NCI-H1930 (cell line): ENCODE measurements at regions not wholly inside any gene's neighbourhood (a gene's known extent, or its start where the extent isn't known, plus 50 kb on each side); places are given as distances from the start of the nearest gene placed in this dataset.
"Not testable (repeated sequence)": the region's sequence is repeated elsewhere in the genome, so short reads cannot be mapped to it uniquely, and the experiment has no call there.

Source experiments
- DNase-seq, 2 experiments: peaks; one replicate each; lab custom pipeline; 2025; lab: John Stamatoyannopoulos, UW

DNA sequence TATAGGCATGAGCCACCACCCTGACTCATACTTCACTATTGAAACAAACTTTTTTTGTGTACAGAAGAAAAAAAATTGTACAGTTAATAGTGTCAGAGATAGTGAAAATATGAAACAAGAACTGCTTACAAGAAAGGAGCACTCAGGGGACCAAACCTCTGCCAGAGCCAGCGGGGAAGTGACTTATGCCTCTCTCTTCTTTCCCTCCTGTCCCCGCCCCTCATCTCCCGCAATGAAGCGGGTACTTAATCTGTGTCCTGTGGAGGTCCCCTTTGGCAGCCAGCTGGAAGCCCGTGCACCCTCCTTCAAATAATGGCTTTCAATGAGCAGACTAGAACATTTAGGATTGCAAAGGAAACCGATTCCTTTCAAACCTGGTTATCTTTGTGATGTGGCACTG is 51.5 kb downstream of the PPIAL4A start:
- not testable (repeated sequence) for DNase-seq

DNA sequence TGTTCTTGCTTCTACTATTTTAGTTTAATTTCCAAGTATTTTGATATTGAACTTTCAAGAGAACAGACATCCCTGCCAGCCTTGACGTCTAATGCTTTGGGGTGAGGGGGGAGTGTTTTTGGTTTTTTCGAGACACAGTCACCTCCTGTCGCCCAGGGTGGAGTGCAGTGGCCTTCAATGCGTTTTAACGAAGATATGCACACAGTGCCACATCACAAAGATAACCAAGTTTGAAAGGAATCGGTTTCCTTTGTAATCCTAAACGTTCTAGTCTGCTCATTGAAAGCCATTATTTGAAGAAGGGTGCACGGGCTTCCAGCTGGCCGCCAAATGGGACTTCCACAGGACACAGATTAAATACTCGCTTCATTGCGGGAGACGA is 52.3 kb downstream of the PPIAL4A start:
- DNase-seq = not testable (repeated sequence)

DNA sequence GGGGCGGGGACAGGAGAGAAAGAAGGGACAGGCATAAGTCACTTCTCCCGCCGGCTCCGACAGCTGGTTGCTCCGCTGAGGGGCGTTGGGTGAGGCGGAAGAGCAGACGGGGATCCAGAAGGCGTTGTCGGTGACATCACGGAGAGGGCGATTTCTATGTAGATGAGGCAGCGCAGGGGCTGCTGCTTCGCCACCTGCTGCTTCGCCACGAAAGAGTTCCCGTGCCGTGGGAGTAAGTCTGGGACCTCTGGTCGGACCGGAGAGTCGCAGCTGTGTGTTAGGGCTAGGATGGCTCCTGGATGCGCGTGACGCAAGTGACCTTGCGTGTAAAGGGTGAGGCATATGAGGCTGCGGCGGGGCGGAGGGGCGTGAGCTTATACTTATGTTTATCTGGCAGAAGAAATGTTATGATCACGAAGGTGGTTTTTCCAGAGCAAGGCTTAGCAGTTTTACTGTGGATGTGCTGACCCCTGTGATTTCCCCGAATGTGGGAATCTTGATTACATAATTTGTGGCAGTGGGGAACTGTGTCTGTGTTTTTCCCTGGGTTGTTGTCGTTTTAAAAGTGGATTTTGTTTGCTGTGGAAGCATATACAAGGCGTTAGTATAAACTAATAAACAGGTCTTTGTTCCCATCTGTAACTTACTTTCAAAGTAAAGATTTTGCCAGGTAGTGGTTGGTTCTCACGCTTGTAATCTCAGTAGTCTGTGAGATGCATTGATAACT is 52.8 kb downstream of the PPIAL4A start:
- DNase-seq = peak; percentile 57 to 70

DNA sequence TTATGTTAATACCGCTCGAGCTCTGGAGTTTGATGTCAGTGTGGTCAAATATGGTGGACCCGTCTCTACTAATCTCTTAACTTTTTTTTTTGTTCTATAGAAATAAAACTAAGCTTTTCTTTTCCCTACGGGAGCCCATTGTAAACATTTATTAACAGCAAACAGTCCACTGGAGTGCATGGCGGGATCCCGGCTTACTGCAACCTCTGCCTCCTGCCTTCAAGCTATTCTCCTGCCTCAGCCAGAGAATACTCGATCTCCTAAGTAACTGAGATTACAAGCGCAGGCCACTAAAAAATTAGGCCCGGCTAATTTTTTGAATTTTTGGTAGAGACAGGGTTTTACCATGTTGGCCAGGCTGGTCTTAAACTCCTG is 53.4 kb downstream of the PPIAL4A start:
- not testable (repeated sequence) for DNase-seq

DNA sequence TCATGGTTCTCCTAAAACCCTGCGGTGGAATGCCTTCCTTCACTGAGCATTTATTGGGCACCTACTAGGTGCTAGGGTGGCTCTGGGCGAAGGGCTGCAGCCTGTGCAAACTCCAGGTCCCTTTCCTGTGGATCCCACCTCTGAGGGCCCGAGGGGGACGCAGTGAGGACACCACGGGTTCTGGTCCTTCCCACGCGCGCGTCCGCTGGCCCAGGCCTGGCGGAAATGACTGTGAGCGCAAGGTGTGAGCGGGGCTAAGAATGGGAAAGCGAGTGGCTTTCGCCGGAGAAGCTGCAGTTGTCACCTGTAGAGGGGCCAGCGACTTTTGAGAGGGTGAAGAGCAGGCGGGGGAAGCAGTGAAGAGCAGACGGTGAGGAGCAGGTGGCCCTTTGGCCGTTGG is 55.1 kb downstream of the PPIAL4A start:
- DNase-seq = not testable (repeated sequence)

DNA sequence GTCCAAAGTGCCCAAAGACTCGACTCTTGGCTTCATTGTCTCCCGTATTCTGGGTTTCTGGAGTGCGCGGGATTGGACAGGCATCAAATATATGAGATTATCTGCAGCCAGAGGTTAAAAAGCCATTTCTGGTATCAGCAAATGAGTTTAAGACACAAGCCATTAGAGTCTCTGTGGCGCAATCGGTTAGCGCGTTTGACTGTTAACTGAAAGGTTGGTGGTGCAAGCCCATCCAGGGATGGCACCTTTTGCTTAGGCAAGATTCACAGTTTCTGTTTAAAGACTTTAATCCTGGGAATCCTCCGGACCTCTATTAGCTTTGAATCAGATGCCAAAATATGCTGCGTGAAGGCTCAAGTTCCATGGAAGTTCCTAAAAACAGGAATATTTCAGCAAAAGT is 55.6 kb downstream of the PPIAL4A start:
- not testable (repeated sequence) for DNase-seq

DNA sequence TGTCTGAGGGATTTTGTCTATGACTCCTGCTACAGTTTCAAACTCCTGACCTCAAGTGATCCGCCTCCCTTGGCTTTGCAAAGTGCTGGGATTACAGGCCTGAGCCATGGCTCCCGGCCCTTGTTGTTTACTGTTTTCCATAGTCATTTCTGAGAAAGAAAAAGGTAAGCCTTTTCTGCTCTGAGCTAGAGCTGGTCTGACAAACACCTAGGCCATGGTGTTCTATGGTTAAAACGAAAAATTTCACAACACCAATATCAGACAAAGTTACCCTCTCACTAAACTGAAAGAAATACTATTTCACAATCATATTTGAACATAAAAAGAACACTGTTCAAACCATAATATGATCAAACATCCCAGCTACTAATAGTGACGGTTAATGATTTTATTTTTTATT is 57.5 kb downstream of the PPIAL4A start:
- DNase-seq = not testable (repeated sequence)

DNA sequence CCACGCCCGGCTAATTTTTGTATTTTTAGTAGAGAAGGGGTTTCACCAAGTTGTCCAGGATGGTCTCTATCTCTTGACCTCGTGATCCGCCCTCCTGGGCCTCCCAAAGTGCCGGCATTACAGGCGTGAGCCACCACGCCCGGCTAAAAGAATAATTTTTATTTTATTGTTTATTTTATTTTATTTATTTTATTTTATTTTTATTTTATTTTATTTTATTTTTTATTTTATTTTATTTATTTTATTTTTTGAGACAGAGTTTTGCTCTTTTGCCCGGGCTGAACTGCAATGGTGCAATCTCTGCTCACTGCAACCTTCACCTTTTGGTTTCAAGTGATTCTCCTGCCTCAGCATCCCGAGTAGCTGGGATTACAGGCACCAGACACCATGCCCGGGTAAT is 60.2 kb downstream of the PPIAL4A start:
- DNase-seq = not testable (repeated sequence)

DNA sequence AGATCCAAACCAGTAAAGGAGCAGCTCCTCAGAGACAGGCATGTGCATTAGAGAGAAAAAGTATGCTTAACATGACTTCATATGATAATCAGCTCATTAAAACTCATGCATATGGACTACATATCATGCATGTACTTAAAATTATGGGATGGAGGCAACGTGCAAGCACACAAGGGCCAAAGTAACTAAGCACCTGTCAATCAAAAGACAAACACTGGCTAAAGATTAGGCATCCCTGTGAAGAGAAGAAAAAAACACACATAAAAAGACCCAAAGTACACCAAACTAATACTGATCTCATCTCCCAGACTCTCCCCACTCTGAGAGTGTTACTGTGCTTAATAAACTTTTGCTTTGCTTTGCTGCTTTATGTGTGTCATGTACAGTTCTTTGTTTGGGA is 61.1 kb downstream of the PPIAL4A start:
- DNase-seq = not testable (repeated sequence)

DNA sequence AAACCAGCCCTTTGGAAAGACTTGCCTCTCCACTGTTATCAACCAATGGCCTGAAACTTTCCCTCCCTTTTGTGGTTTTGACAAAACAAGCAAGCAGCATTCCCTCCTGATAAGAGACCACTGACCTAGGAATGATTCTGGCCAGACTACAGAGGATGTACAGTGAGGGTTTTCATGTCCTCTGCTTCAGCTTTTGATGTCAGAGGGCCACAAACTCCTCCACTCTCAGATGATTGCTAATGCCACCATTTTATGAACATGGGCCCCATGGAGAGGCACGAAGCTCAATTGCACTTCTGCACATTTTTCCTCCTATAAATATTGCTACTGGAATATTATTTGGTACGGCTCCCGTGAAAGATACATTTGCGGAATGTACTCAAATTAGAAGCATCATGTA is 61.5 kb downstream of the PPIAL4A start:
- DNase-seq = not testable (repeated sequence)

DNA sequence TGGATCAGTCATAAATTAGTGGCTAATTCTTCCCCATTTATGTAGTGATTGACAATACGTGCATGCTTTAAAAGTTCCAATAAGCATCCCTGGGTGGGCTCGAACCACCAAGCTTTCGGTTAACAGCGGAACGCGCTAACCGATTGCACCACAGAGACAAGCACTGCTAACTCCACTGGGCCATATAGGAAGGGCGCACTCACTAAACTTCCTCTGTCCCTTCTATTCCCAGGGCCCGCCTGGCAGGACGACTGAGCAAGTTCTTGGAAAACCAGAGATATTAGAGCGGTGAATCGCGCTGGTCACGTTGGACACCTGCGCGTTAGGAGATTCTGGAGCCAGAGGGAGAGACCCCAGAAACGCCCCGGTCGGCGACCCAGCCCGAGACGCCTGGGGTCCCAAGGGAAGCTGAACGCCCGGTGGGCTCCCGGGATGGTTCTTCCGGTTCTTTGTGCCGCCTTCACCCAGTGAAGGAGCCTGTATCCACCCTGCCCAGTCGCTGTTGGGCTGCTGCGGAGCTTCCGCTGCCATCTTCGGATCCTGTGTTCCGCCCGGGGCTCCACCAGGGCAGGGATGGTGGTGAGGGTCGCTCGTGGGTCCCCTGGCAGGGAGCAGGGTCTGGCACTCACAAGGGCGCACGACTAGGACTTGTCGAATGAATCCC is 62.8 kb downstream of the PPIAL4A start:
- DNase-seq = not testable (repeated sequence)

DNA sequence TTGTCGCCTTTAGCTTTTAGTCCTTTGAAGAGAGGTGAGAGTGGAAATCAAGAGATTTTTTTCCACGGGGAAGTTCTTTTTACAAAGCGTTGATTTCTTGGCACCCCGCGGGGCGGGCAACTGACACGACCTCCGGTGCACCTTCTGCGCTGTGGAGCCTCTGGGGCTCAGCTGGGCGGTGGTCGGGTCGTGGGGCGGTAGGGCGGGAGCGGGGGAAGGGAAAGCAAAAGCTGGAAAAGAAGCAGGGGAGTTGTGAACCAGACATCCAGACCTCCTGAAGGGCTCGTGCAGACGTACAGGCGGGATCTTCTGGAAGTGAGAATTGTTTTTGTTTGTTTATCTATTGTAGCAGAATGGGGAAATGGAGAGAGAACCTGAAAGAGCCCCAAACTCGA is 63.3 kb downstream of the PPIAL4A start:
- DNase-seq = peak in 1 of 2 experiments; percentile 1

DNA sequence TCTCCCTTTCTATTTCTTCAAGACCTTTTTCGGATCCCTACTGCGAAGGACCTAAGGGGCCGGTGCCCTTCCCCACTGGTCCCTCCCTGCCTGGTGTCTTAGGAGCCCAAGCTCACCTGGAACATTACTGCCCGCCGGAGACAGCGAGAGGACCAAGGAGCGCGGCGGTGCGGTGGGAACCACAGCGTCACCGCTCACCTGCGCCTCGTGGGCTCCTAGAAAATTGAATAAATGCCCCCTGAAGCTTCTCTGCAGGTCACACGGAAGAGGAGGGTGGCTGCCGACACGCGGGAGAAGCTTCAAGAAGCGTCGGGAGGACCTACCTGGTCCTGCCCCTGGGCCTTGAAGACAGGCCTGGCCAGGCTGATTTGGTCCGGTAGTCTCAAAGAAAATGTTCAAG is 65.2 kb downstream of the PPIAL4A start:
- no peak for DNase-seq

DNA sequence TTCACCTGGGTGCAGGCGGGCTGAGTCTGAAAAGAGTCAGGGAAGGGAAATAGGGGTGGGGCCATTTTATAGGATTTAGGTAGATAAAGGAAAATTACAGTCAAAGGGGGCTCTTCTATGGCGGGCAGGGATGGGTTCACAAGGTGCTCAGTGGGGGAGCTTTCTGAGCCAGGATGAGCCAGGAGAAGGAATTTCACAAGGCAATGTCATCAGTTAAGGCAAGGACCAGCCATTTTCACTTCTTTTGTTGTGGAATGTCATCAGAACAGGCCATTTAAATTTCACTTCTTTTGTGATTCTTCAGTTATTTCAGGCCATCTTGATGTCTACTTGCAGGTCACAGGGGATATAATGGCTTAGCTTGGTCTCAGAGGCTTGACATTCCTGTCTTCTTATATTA is 66.4 kb downstream of the PPIAL4A start:
- not testable (repeated sequence) for DNase-seq

DNA sequence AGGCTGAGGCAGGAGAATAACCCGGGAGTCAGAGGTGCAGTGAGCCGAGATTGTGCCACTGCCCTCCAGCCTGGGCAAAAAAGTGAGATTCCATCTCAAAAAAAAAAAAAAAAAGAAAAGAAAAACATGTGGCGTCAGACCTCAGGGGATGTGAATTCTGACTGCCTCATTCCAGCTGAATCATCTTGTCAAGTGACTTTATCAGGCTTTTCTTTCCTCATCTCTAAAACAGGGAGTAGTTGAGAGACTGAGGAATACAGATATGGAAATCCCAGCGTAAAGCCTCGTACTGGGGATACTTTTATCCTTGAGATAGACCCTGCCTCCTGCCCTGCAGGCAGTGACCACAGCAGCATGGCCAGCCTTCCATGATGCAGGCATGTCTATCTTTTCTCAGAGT is 76.4 kb downstream of the PPIAL4A start:
- DNase-seq = not testable (repeated sequence)

DNA sequence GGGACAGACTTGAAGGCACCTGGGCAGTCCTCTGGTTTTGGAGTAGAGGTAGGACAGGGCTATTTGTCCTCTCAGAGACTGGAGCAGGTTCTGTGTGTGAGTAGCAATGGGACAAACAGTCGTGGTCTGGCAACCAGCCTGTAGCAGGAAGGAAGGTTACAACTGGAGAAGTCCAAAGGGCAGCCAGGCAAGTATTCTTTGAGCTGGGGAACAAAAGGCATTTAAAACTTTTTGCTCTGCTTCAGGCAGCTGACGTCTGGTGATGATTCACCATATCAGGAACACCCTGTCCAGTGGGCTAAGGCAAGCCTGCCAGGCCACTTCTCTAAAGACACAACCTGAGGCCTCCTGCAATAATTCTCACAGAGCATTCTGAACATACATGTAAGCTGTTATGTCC is 83.3 kb downstream of the PPIAL4A start:
- DNase-seq = not testable (repeated sequence)

DNA sequence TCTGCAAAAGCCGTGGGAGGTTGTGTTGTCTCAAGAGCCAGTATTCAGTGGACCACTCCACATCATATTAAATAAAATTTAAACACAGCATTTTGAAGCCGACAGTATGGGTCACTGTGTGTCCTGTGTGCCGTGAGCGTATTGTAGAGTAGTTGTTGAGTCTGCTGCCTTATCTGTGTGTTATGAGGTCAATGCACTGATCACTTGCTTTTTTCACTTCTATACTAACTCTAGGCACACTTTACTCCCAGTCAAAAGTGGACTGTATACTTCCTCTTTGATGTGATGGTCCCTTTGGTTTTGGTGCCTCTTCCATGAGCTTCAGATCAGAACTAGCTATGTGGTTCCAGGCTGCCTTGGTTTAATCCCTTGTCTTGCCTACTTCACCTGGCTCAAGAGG is 84.3 kb downstream of the PPIAL4A start:
- DNase-seq = not testable (repeated sequence)

DNA sequence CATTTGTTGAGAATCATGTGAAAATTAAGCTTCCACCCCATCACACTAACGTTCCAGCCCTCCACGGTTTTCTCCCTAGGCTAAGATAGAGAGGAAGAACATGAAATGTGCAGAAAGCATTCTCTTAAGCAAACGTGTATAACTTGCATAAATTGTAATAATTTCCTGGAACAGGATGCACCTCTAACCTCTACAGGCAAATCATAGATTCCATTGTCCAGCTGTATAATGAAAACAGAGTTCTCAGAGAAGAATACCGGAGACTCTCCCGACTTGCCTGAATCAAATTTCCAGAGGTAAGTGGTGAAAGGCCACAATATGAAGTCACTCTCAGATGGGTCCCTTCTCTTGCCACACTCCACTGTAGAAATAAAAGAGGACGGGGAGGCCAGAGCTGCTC is 87.7 kb downstream of the PPIAL4A start:
- not testable (repeated sequence) for DNase-seq

DNA sequence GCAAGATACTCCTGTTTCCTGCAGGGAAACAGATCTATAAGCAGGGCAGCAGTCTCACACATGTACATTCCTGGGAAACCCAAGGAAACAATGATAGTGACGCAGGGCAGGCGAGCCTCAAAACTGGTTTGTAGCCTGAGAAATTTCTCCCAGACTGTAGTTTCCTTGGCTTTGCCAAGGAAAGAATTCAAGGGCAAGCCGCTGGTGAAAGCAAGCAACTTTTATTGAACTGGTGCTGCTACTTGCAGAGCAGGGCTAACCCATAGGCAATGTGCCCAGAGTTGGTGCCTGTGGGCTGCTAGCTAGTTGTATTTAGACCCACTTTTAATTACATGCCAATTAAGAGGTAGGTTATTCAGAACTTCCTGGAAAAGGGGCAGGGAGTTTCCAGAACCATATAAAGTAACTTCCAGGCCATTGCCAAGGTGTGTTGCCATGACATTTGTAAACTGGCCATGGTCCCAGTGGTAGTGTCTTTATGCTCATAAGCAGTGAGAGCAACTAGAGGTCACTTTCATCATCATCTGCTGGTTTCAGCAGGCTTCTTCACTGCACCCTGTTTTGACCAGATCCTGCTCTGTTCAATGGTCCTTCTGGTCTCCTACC is 92.0 kb downstream of the PPIAL4A start:
- not testable (repeated sequence) for DNase-seq

DNA sequence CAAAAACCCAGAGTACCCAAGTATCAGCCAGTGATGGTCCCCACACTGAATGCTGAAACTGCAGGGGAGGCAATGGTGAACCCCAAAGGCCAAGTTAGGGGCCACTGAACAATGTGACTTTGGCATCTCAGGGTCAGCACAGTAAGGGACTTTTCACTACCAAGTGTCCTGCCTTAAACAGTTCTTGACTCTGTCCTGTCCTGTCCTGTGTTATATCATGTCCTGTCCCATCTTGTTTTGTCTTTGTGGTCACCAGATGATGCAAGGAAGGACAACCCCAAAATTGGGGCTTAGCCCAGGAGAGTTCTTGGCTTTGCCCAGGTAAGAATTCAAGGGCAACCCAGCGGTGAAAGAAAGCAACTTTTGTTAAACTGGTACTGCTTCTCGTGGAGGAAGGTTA is 105.0 kb downstream of the PPIAL4A start:
- DNase-seq = not testable (repeated sequence)

DNA sequence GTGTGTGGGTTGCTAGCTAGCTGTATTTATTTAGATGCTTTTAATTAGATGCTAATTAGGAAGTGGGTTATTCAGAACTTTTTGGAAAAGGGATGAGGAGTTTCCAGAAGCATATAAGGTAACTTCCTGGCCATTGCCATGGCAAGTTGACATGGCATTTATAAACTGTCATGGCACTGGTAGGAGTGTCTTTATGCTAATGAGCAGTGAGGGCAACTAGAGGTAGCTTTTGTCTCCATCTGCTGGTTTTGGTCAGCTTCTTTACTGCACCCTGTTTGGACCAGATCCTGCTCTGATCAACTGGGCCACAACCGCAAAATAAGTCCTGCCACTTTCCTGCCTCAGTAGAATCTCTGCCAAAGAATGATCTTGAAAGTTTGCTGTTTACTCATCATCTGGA is 105.5 kb downstream of the PPIAL4A start:
- DNase-seq = not testable (repeated sequence)

DNA sequence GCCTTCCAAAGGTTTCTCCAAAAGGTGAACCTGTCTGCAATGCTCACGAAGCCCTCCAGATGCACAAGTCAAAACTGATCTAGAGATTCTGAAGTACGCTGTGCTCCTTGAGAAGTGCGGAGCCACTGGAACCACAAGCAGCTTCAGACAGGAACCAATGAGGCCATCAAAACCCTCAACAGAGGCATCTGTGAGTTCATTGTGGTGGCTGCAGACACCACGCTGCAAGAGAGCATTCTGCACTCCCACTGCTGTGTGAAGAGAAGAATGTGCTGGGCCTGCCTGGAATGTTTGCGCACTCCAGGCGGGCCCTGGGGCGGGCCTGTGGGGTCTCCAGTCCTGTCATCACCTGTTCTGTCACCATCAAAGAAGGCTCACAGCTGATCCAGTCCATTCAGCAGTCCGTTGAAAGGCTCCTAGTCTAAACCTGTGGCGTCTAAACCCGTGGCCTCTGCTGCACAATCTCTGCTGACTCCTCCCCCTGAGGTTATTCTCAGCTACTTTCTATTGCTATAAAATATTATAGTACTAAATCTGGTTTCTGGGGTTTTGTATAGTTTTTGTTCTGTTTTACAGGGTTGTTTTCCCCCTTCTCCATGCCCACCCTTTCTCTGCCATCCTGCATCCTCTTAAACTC is 111.6 kb downstream of the PPIAL4A start:
- DNase-seq = not testable (repeated sequence)

DNA sequence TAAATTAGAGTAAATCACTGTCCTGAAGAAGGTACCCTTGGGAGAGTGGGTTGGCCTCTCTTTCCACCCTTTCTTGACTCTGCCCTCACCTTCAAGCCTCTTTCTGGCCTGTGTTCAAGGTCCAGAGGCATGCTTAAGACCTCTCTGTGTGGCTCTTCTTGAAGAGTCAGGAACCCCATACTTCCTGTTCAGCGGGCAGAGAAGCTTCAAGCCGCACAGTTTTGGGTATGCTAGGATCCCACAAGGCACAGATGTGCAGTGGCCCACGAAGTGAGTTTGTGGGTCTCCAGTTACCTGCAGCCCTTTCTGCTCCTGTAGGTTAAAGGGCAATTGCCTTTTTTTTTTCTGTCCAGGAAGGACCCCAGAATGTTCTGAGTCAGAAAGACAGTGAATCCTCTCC is 113.7 kb downstream of the PPIAL4A start:
- not testable (repeated sequence) for DNase-seq
